ENCODE measurements at regions not wholly inside any gene's neighbourhood (a gene's known extent, or its start where the extent isn't known, plus 50 kb on each side); places are given as distances from the start of the nearest gene placed in this dataset.

GRCh38 chr6:71402096-71402495, 113.5 kb downstream of the OGFRL1 start:
- Histone ChIP-seq H3K9me3 (replicated peaks; ENCODE audit: control insufficient read depth, insufficient read depth, low read length) (no peaks in the 10 kb centered on the region), H4K20me1 (ENCODE audit: control insufficient read depth, insufficient read depth) (no peaks in the 10 kb centered on the region), H3K9ac (ENCODE audit: control insufficient read depth, insufficient read depth, low read length) (no peak overlapping the region), H3K27me3 (replicated peaks in 1 of 2; ENCODE audit: control insufficient read depth in 2 of 2, insufficient read depth in 2 of 2, low read length in 1 of 2) (no peaks in the 10 kb centered on the region), H3K4me2 (ENCODE audit: control insufficient read depth, insufficient read depth) (no peak overlapping the region), H3K27ac (ENCODE audit: control insufficient read depth, insufficient read depth) (no peak overlapping the region), H3K4me1 (ENCODE audit: control insufficient read depth, insufficient read depth, low read length) (no peaks in the 10 kb centered on the region), H2AFZ (ENCODE audit: control insufficient read depth, low read depth, low read length) (no peak overlapping the region), H3K36me3 (ENCODE audit: control insufficient read depth in 2 of 2, insufficient read depth in 2 of 2, low read length in 1 of 2) (no peaks in the 10 kb centered on the region), H3K79me2 (ENCODE audit: control insufficient read depth, insufficient read depth, low read length) (no peaks in the 10 kb centered on the region), H3K4me3 (no peak overlapping the region)
- in situ Hi-C loops (cut with MboI) (no loop called here), intact Hi-C loops (cut with micrococcal nuclease; ENCODE audit: unreplicated experiment) (no loop called here)
- FAIRE-seq = no peak
- 2% methylated on average over 3 of the region's 3 CpGs for WGBS (ENCODE audit: insufficient coverage, insufficient replicate concordance, low lambda C conversion rate, missing lambda C conversion rate)
- ChIA-PET SMC1A (ENCODE audit: uncharacterized antibody, unreplicated experiment) (no interaction called here), CTCF (no interaction called here), RAD21 (ENCODE audit: unreplicated experiment) (no interaction called here), POLR2A (no interaction called here)
- TF ChIP-seq RB1 (IDR thresholded peaks at IDR 0.05; ENCODE audit: borderline replicate concordance) (no peak), TARDBP (IDR thresholded peaks at IDR 0.05; ENCODE audit: borderline replicate concordance) (no peak)
- no TSS peak for BruUV-seq (replicated peaks)
- ATAC-seq = peak; percentile 72
- no peak for DNase-seq (ENCODE audit: low read depth, low spot score)

GRCh38 chr6:71403422-71404134, 115.0 kb downstream of the OGFRL1 start:
- no peak for DNase-seq (ENCODE audit: low read depth, low spot score)
- Histone ChIP-seq H3K4me1 (ENCODE audit: control insufficient read depth, insufficient read depth, low read length) (no peaks in the 10 kb centered on the region), H4K20me1 (ENCODE audit: control insufficient read depth, insufficient read depth) (no peaks in the 10 kb centered on the region; the same call in 1 of the 2 replicates), H3K27ac (ENCODE audit: control insufficient read depth, insufficient read depth) (no peak overlapping the region), H3K4me3 (no peak overlapping the region), H3K9ac (ENCODE audit: control insufficient read depth, insufficient read depth, low read length) (no peak overlapping the region), H3K36me3 (ENCODE audit: control insufficient read depth in 2 of 2, insufficient read depth in 2 of 2, low read length in 1 of 2) (no peaks in the 10 kb centered on the region), H3K9me3 (replicated peaks; ENCODE audit: control insufficient read depth, insufficient read depth, low read length) (no peaks in the 10 kb centered on the region), H2AFZ (ENCODE audit: control insufficient read depth, low read depth, low read length) (no peak overlapping the region), H3K79me2 (ENCODE audit: control insufficient read depth, insufficient read depth, low read length) (no peaks in the 10 kb centered on the region), H3K27me3 (replicated peaks in 1 of 2; ENCODE audit: control insufficient read depth in 2 of 2, insufficient read depth in 2 of 2, low read length in 1 of 2) (no peaks in the 10 kb centered on the region), H3K4me2 (ENCODE audit: control insufficient read depth, insufficient read depth) (no peak overlapping the region)
- ChIA-PET SMC1A (ENCODE audit: uncharacterized antibody, unreplicated experiment) (no interaction called here), CTCF (interaction anchor here (0.9 kb wide), 1 partner anchor 19 kb away, joined by 3 read pairs; no protein-coding TSS in a partner anchor), POLR2A (no interaction called here), RAD21 (ENCODE audit: unreplicated experiment) (no interaction called here)
- WGBS (ENCODE audit: insufficient coverage, insufficient replicate concordance, low lambda C conversion rate, missing lambda C conversion rate) = 43% methylated on average over 9 of the region's 9 CpGs
- intact Hi-C loops (cut with micrococcal nuclease; ENCODE audit: unreplicated experiment) = no loop called here
- TF ChIP-seq FOXM1 (IDR thresholded peaks at IDR 0.05; ENCODE audit: low read depth, low read length) = no peak
- no peak for TF ChIP-seq JUND (IDR thresholded peaks at IDR 0.05; ENCODE audit: low read depth, low read length)
- TF ChIP-seq SMC3 (IDR thresholded peaks at IDR 0.05; ENCODE audit: borderline replicate concordance, low read length) = no peak
- TF ChIP-seq KAT2A (conservative IDR thresholded peaks at IDR 0.05; ENCODE audit: control insufficient read depth, low read depth, low read length) = no peak
- no peak for TF ChIP-seq SMAD5 (IDR thresholded peaks at IDR 0.05; ENCODE audit: low read depth)
- no peak for TF ChIP-seq BACH1 (IDR thresholded peaks at IDR 0.05; ENCODE audit: borderline replicate concordance)
- no peak for TF ChIP-seq ETV6 (conservative IDR thresholded peaks at IDR 0.05 in 1 of 2, IDR thresholded peaks at IDR 0.05 in 1 of 2; ENCODE audit: borderline replicate concordance in 1 of 2, low read depth in 1 of 2)
- no peak for TF ChIP-seq POLR2A (IDR thresholded peaks at IDR 0.05; ENCODE audit: low read depth, low read length)
- no peak for TF ChIP-seq MXI1 (IDR thresholded peaks at IDR 0.05; ENCODE audit: low read depth, low read length)
- no TSS peak for BruUV-seq (replicated peaks)
- in situ Hi-C loops (cut with MboI) = no loop called here
- no peak for ATAC-seq
- FAIRE-seq = no peak
